Mucosa of descending colon (tissue), 3 donors: ENCODE measurements at regions not wholly inside any gene's neighbourhood (a gene's known extent, or its start where the extent isn't known, plus 50 kb on each side); places are given as distances from the start of the nearest gene placed in this dataset.

Experiments used
- ATAC-seq: fragments of 200-7000 bp; cut with Tn5 transposase; one replicate; pipeline ENCODE4 v1.9.1; 2020; ENCODE audit warnings: mild to moderate bottlenecking, moderate library complexity
- DNase-seq, 3 donors: peaks; one replicate each; pipeline ENCODE4 v3.0.0-alpha.2; 2020
- H3K36me3 ChIP-seq: fragments of 200-600 bp; one replicate; pipeline ENCODE4 v1.8.0; 2021; ENCODE audit warnings: low read depth, mild to moderate bottlenecking
- H3K4me1 ChIP-seq: fragments of 200-600 bp; one replicate; pipeline ENCODE4 v1.8.0; 2021; ENCODE audit warnings: low read depth, mild to moderate bottlenecking
- H3K4me3 ChIP-seq: fragments of 200-600 bp; one replicate; pipeline ENCODE4 v1.8.0; 2021; ENCODE audit warnings: mild to moderate bottlenecking
- H3K9me3 ChIP-seq: fragments of 200-600 bp; one replicate; pipeline ENCODE4 v1.8.0; 2021; ENCODE audit warnings: mild to moderate bottlenecking
- intact Hi-C, 2 donors: fragments of 100-400 bp; cut with DNase I in 1 of 2; cut with micrococcal nuclease in 1 of 2; formaldehyde crosslinking; loops; one replicate each; pipeline versions ENCODE4 v1.11.0 to v1.11.1; 2022; cut with DNase I, micrococcal nuclease
- TF ChIP-seq, protein P1 (sequence below): fragments of 200-600 bp; IDR thresholded peaks from one replicate; pipeline ENCODE4 v1.8.0; 2022; ENCODE audit warnings: antibody characterized with exemption, mild to moderate bottlenecking
- donor health status: DM: no; HTN: no; CAD: no; lungs with moderate emphysema.
- donor health status: DM: no; HTN: no; CAD: no.
- donor health status: DM: no; HTN: yes; CAD: no.

DNA sequence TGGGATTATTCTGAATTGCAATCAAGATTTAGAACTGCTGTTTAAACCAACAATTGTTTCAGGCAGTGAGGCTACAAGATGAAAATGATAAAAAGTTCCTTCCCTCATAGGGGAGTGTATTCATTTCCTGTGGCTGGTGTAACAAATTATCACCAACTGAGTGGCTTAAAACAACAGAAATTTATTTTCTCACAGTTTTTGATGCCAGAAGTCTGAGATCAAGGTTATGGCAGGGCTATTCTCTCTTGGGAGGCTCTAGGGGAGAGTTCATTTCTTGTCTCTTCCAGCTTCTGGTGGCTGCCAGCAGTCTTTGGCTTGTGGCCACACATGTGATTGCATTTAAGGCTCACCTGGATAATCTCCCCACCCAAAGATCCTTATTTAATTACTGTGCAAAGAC is 290.5 kb upstream of the ZSWIM2 start:
- no peaks in the 10 kb centered on the region for H3K9me3 ChIP-seq
- intact Hi-C loops, result no loop called here
- H3K36me3 ChIP-seq, result no peaks in the 10 kb centered on the region
- ATAC-seq, result no peak
- H3K4me1 ChIP-seq, result no peaks in the 10 kb centered on the region
- TF ChIP-seq, protein P1, sequence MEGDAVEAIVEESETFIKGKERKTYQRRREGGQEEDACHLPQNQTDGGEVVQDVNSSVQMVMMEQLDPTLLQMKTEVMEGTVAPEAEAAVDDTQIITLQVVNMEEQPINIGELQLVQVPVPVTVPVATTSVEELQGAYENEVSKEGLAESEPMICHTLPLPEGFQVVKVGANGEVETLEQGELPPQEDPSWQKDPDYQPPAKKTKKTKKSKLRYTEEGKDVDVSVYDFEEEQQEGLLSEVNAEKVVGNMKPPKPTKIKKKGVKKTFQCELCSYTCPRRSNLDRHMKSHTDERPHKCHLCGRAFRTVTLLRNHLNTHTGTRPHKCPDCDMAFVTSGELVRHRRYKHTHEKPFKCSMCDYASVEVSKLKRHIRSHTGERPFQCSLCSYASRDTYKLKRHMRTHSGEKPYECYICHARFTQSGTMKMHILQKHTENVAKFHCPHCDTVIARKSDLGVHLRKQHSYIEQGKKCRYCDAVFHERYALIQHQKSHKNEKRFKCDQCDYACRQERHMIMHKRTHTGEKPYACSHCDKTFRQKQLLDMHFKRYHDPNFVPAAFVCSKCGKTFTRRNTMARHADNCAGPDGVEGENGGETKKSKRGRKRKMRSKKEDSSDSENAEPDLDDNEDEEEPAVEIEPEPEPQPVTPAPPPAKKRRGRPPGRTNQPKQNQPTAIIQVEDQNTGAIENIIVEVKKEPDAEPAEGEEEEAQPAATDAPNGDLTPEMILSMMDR, result no peak
- H3K4me3 ChIP-seq, result no peak overlapping the region
- no peak for DNase-seq

DNA sequence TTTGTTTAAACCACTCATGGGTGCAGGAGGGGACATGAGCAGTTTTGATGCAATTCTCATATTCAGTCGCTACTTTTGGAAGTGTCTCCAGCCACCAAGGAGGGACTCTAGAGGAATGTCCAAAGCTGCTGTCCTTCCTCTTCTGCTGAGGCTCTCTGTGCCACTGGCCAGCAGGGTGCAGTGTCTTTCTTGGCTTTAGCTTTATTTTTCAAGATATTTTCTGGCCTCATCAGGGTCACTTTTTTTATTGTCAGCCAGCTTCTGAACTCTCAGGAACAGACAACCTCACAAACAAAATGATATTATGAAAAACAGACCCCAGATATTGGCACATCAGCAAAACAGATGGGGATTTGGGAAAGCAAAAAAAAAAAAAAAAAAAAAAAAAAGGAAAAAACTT is 289.3 kb upstream of the ZSWIM2 start:
- intact Hi-C loops, result no loop called here
- H3K36me3 ChIP-seq, result no peaks in the 10 kb centered on the region
- no peaks in the 10 kb centered on the region for H3K9me3 ChIP-seq
- no peaks in the 10 kb centered on the region for H3K4me1 ChIP-seq
- peak in 2 of 3 donors; percentile 34 to 54 for DNase-seq
- no peak overlapping the region for H3K4me3 ChIP-seq
- TF ChIP-seq, protein P1, result no peak
- ATAC-seq, result no peak

DNA sequence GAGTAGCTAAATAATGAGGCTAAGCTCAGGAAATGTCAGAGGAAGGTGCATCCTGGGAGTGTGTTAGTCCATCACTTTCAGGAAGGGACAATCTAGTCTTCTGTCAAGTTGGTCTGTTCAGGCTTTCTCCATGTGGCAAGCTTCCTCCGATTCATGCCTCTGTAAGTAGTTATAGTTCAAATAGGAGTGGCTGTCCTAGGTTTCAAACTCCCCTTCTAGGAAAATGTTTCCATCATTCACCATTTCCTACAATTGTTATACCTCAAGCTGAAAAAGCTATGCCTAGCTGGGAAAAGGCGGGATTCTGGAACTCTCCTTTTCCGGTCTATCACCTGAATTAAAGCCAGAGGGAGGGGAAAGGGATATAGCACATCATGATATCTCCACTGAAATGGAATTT is 287.7 kb upstream of the ZSWIM2 start:
- intact Hi-C loops, result no loop called here
- H3K4me3 ChIP-seq, result no peak overlapping the region
- TF ChIP-seq, protein P1, result no peak
- H3K36me3 ChIP-seq, result no peaks in the 10 kb centered on the region
- DNase-seq (no peak), ATAC-seq (no peak)
- H3K9me3 ChIP-seq, result no peaks in the 10 kb centered on the region
- H3K4me1 ChIP-seq, result no peaks in the 10 kb centered on the region

DNA sequence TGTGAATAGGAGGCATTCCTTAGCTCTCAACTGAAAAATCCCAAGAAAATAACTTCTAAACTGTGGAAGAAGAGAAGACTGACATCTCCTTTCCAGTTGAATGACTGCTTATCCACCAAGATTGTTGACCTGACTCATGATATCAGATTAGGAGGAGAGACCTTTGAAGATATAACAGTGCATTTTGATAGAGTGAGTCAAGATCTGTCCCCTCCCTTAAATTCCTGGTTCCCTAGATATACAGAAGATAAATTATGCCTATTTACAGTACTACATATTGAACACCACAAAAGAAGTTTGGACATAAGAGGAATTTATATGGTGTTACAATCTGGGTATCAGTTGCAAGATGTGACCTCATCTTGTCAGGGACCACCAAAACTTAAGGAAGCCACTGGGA is 285.3 kb upstream of the ZSWIM2 start:
- ATAC-seq, result no peak
- intact Hi-C loops, result no loop called here

DNA sequence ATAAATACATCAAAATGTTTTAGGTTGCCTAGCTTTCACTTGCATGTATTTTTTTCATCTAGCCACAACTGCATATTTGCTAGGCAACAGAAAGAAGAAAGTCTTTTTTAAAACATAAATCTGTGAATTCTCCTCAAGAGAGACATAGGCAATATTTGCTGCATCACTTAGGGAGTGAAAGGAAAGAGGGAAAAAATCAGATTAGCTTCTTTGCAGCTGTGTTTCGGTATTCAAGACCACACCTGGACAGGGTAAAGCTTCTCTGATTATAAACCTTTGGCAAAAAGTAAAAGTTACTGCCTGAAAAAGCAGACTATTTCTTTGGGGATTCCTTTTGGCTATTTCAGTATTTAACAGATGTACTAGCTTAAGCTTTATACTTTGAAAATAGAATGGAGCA is 280.9 kb upstream of the ZSWIM2 start:
- Histone ChIP-seq H3K4me1 (no peaks in the 10 kb centered on the region), H3K36me3 (no peaks in the 10 kb centered on the region), H3K4me3 (no peak overlapping the region), H3K9me3 (no peaks in the 10 kb centered on the region)
- ATAC-seq, result no peak
- TF ChIP-seq, protein P1, result no peak
- intact Hi-C loops, result no loop called here
- DNase-seq, result no peak

More for the DNA sequence above, 285.3 kb upstream of the ZSWIM2 start:
- Histone ChIP-seq H3K36me3 (no peaks in the 10 kb centered on the region), H3K9me3 (no peaks in the 10 kb centered on the region), H3K4me1 (no peaks in the 10 kb centered on the region), H3K4me3 (no peak overlapping the region)
- DNase-seq, result no peak
- TF ChIP-seq, protein P1, result no peak

DNA sequence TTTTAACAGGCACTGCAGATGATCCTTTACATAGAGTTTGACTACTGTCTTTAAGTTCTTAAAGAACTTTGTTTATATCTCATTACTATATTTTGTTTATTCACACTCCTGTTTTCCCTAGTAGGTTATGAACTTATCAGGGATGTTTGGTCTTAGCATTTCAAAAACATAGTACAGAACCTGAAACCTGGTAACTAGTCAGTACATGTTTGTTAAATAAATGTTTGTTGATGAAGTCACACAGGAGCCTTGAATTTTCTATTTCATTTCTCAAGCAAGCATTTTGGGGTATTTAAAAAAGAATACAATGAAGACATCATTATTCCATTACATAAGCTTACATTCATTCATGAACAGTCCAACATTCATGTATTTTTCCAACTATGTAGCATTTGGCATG is 280.3 kb upstream of the ZSWIM2 start:
- ATAC-seq, result no peak
- DNase-seq, result no peak
- Histone ChIP-seq H3K4me1 (no peaks in the 10 kb centered on the region), H3K9me3 (no peaks in the 10 kb centered on the region), H3K4me3 (no peak overlapping the region), H3K36me3 (no peaks in the 10 kb centered on the region)
- intact Hi-C loops, result no loop called here
- TF ChIP-seq, protein P1, result no peak
